ENCODE measurements at regions not wholly inside any gene's neighbourhood (a gene's known extent, or its start where the extent isn't known, plus 50 kb on each side); places are given as distances from the start of the nearest gene placed in this dataset.

DNA sequence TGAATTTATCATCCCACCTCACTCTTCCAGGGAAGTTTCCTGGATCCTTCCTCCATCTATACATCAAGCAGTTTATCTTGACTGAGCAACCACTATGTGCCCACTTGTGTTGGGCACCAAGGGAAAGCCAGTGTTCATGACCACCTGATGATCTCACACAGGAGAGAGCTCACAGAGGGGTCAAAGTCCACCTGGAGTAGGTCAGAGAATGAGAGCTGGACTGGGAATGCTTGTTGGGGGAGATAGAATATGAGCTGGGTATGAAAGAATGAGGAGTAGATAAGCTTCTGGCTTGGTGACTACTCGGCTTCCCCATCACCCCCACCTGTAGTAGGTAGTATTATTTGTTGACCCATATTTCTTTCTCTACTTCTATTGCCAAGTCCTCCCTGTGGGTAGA lies 72.2 kb upstream of the CYRIA start:
- no peaks in the 10 kb centered on the region for H3K4me1 ChIP-seq (ENCODE audit: control insufficient read depth, insufficient read depth, low read length)
- CTCF ChIA-PET = interaction anchor here (1.4 kb wide), 1 partner anchor 120 kb away, joined by 3 read pairs; no protein-coding TSS in a partner anchor
- H3K27ac ChIP-seq (ENCODE audit: extremely low read depth, low read depth, low read length) = no peak overlapping the region
- POLR2A ChIA-PET = no interaction called here
- no peak overlapping the region for H3K4me3 ChIP-seq (ENCODE audit: low read depth, low read length)
- H3K36me3 ChIP-seq (ENCODE audit: control insufficient read depth in 2 of 2, insufficient read depth in 1 of 2, low read length in 2 of 2) = no peaks in the 10 kb centered on the region
- no peaks in the 10 kb centered on the region for H3K9me3 ChIP-seq (ENCODE audit: control insufficient read depth, insufficient read depth, low read depth, low read length)
- TF ChIP-seq ZEB2 (tag by site-specific recombination; IDR thresholded peaks at IDR 0.05) = no peak
- TF ChIP-seq ZNF140 (tag by site-specific recombination; IDR thresholded peaks at IDR 0.05) = no peak
- no peak for TF ChIP-seq ZNF311 (tag by site-specific recombination; IDR thresholded peaks at IDR 0.05; ENCODE audit: borderline replicate concordance)
- no peak for TF ChIP-seq ZNF701 (tag by site-specific recombination; IDR thresholded peaks at IDR 0.05)
- TF ChIP-seq ZNF416 (tag by site-specific recombination; IDR thresholded peaks at IDR 0.05) = no peak
- TF ChIP-seq TCF7L2 (IDR thresholded peaks at IDR 0.05; ENCODE audit: borderline replicate concordance, low read depth, low read length) = no peak
- TF ChIP-seq ZNF544 (tag by site-specific recombination; IDR thresholded peaks at IDR 0.05) = no peak
- no peak for TF ChIP-seq ZNF404 (tag by site-specific recombination; IDR thresholded peaks at IDR 0.05)
- TF ChIP-seq, protein P1, sequence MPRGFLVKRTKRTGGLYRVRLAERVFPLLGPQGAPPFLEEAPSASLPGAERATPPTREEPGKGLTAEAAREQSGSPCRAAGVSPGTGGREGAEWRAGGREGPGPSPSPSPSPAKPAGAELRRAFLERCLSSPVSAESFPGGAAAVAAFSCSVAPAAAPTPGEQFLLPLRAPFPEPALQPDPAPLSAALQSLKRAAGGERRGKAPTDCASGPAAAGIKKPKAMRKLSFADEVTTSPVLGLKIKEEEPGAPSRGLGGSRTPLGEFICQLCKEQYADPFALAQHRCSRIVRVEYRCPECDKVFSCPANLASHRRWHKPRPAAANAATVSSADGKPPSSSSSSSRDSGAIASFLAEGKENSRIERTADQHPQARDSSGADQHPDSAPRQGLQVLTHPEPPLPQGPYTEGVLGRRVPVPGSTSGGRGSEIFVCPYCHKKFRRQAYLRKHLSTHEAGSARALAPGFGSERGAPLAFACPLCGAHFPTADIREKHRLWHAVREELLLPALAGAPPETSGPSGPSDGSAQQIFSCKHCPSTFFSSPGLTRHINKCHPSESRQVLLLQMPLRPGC (tag by site-specific recombination; IDR thresholded peaks at IDR 0.05) = no peak
- TF ChIP-seq KLF8 (tag by site-specific recombination; IDR thresholded peaks at IDR 0.05) = no peak
- TF ChIP-seq ZNF670 (tag by site-specific recombination; IDR thresholded peaks at IDR 0.05; ENCODE audit: low read depth) = no peak
- TF ChIP-seq ZNF549 (tag by site-specific recombination; IDR thresholded peaks at IDR 0.05) = no peak
- TF ChIP-seq ZNF664 (tag by site-specific recombination; IDR thresholded peaks at IDR 0.05) = no peak
- no peak for TF ChIP-seq ZNF514 (tag by site-specific recombination; IDR thresholded peaks at IDR 0.05)
- TF ChIP-seq KLF16 (tag by site-specific recombination; IDR thresholded peaks at IDR 0.05) = no peak
- no peak for TF ChIP-seq ZNF174 (tag by site-specific recombination; IDR thresholded peaks at IDR 0.05)
- TF ChIP-seq, protein P2, sequence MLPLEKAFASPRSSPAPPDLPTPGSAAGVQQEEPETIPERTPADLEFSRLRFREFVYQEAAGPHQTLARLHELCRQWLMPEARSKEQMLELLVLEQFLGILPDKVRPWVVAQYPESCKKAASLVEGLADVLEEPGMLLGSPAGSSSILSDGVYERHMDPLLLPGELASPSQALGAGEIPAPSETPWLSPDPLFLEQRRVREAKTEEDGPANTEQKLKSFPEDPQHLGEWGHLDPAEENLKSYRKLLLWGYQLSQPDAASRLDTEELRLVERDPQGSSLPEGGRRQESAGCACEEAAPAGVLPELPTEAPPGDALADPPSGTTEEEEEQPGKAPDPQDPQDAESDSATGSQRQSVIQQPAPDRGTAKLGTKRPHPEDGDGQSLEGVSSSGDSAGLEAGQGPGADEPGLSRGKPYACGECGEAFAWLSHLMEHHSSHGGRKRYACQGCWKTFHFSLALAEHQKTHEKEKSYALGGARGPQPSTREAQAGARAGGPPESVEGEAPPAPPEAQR (tag by site-specific recombination; IDR thresholded peaks at IDR 0.05) = no peak
- no peak for TF ChIP-seq ZNF239 (tag by site-specific recombination; IDR thresholded peaks at IDR 0.05)
- TF ChIP-seq MYNN (tag by site-specific recombination; IDR thresholded peaks at IDR 0.05; ENCODE audit: borderline replicate concordance) = no peak

DNA sequence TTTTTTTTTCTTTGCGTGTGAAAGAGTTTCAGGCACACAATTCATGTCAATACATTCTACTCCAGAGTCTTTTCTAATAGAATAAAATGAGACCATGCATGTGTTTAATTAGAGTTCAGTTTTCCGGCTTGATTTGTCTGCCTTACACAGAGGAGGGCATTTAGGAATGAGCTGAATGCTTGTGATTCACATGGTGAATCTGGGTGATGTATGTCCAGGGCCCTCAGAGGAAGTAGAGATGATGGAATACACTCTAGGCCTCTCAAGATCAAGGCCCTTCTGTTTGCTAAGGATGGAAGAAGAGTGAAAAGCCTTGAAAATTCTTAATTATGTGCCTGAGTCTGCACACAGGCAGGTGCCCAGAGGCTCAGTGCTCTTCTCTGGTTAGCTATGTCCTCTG lies 71.0 kb upstream of the CYRIA start:
- no peak for TF ChIP-seq IKZF3 (tag by site-specific recombination; IDR thresholded peaks at IDR 0.05)
- TF ChIP-seq SP7 (tag by site-specific recombination; IDR thresholded peaks at IDR 0.05) = no peak
- Histone ChIP-seq H3K36me3 (ENCODE audit: control insufficient read depth in 2 of 2, insufficient read depth in 1 of 2, low read length in 2 of 2) (no peaks in the 10 kb centered on the region), H3K4me3 (ENCODE audit: low read depth, low read length) (no peak overlapping the region), H3K4me1 (ENCODE audit: control insufficient read depth, insufficient read depth, low read length) (no peaks in the 10 kb centered on the region), H3K9me3 (ENCODE audit: control insufficient read depth, insufficient read depth, low read depth, low read length) (no peaks in the 10 kb centered on the region), H3K27ac (ENCODE audit: extremely low read depth, low read depth, low read length) (no peak overlapping the region)
- CTCF ChIA-PET = interaction anchor here (2.0 kb wide), 1 partner anchor 21 kb away, joined by 4 read pairs; no protein-coding TSS in a partner anchor
- POLR2A ChIA-PET = no interaction called here

DNA sequence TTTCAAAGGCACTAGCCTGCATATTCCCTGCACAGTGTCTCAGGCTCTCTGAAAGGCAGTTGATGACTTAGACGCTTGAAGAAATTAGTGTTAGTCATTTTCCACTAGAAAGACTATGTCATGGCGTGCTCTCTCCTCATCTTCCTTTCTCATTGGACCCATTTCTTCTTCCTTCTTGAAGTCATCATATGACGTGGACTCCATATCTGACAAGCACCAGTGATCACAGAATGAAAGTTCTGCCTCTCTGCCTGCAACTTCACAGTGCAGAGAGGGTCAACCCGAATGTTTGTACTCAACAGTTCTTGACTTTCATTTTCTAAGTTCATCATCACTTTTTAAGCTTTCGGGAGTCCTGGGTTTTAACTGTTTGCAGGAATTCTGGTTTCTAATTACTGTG lies 63.7 kb upstream of the CYRIA start:
- no peaks in the 10 kb centered on the region for H3K9me3 ChIP-seq (ENCODE audit: control insufficient read depth, insufficient read depth, low read depth, low read length)
- CTCF ChIA-PET = no interaction called here
- POLR2A ChIA-PET = no interaction called here
- no peak for TF ChIP-seq ZBTB17 (tag by site-specific recombination; IDR thresholded peaks at IDR 0.05)
- H3K4me1 ChIP-seq (ENCODE audit: control insufficient read depth, insufficient read depth, low read length) = no peaks in the 10 kb centered on the region
- no peaks in the 10 kb centered on the region for H3K36me3 ChIP-seq (ENCODE audit: control insufficient read depth in 2 of 2, insufficient read depth in 1 of 2, low read length in 2 of 2)
- no peak overlapping the region for H3K4me3 ChIP-seq (ENCODE audit: low read depth, low read length)
- H3K27ac ChIP-seq (ENCODE audit: extremely low read depth, low read depth, low read length) = no peak overlapping the region
